Stomach (tissue), 4 donors: ENCODE measurements at regions not wholly inside any gene's neighbourhood (a gene's known extent, or its start where the extent isn't known, plus 50 kb on each side); places are given as distances from the start of the nearest gene placed in this dataset.

Source experiments
- CTCF ChIP-seq, 7 experiments: fragments of 450-650 bp in 4 of 7; fragments of 200-600 bp in 3 of 7; sonication (generic) in 3 of 7; IDR thresholded peaks; one replicate each; pipeline ENCODE4 v1.5.1; 2016 to 2019; ENCODE audit warnings: antibody characterized with exemption in 7 of 7, control low read depth in 2 of 7, mild to moderate bottlenecking in 1 of 7
- EP300 ChIP-seq: sonication (generic); formaldehyde crosslinking; IDR thresholded peaks from one replicate; pipeline ENCODE4 v1.6.1; 2017; ENCODE audit warnings: antibody characterized with exemption
- POLR2A ChIP-seq, 4 donors: fragments of 450-650 bp; IDR thresholded peaks; one replicate each; pipeline ENCODE4 v1.6.1; 2016; ENCODE audit warnings: antibody characterized with exemption in 4 of 4, control low read depth in 2 of 4, mild to moderate bottlenecking in 1 of 4, moderate library complexity in 1 of 4
- POLR2AphosphoS5 ChIP-seq, 3 donors: sonication (generic); formaldehyde crosslinking; IDR thresholded peaks; one replicate each; pipeline ENCODE4 v1.6.1; 2016; ENCODE audit warnings: antibody characterized with exemption in 3 of 3

- TF ChIP-seq CTCF (IDR thresholded peaks at IDR 0.05) (no peak), POLR2A (IDR thresholded peaks at IDR 0.05) (no peak), POLR2AphosphoS5 (IDR thresholded peaks at IDR 0.05) (no peak), EP300 (no peak)
These were observed 589.8 kb downstream of the HS3ST4 start for GRCh38 chr16:26281381-26282110.
